ENCODE measurements at regions not wholly inside any gene's neighbourhood (a gene's known extent, or its start where the extent isn't known, plus 50 kb on each side); places are given as distances from the start of the nearest gene placed in this dataset.

DNA sequence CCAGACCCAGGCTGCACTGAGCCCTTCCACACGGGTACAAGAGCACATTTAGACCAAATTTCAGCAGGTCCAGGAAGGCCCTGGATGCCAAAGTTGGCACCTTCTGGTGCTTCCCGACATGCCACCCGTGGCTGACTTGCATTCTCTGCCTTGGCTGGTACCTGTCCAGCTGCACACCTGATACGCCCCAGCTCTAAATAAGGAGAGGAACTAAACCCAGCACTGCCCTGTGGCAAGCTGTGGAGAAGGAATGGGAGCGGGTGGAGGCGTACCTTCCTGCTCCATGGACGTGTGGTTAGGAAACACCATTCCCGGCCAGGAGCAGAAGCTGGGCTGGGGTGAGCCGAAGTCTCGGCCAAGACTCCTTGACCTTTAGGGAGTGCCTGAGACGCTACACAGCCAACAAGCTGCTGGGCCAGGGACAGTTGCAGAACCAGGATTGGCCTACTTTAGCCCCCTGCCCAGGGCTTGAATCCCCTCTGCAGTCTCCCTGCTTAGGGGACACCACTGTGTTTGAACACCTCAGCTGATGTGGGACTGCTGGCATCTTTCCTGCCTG, 86.5 kb upstream of the TAF1B start:
- no peak for DNase-seq (ENCODE audit: low read depth in 2 of 2)

DNA sequence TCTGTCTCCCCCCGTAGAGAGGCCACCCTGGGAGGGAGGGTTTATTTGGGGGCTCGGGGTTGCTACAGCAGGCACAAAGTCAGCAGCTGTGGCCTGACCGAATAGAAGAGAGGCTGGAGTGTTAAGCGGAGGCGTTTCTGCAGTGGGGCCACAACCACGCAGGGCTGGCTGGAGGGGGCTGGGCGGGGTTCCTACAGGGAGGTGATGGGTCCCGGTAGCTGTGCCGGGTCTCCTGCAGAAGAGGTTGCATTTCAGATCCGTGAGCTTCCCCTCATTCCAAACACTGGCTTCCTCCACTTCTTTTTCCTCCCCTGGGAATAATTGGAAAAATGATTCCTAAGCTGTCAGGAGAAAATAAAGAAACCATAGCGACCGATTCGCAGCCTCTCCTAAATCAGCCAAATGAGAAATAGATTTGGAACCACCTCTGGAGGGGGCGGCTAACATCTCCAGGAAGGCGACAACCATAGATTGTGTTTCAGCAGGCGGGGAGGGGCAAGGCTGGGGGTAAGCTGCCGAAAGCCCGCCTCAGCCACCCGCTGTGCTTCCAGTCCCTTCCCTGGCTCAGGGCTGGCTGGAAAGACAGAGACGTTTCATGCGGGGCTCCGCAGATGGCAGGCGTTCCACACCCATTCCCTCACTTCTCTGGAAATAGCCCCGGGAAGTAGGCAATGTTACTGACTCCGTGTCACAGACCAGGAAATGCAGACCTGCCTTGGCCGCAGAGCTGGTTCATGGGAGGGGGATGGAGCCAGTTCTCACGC, 85.6 kb upstream of the TAF1B start:
- DNase-seq (ENCODE audit: low read depth in 2 of 2): no peak

DNA sequence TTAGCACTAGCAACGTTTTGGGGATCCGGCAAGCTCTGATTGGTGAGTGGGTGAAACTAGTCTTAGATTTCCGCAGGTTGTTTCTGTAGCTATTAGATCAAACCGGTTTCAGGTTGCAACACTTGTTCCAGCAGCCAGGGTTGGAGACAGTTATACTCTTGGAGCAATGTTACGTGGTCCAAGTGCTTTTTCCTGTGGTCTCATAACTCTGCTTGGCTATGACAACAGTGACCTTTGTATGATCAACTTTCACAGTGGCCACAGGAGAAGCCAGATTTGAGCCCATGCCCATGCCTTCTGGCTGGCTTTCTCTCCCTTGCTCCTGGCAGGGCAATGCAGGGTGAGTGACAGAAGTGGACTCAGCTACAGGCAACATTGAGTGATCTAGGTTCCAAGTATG, 84.5 kb upstream of the TAF1B start:
- no peak for DNase-seq (ENCODE audit: low read depth in 2 of 2)

- no peak for DNase-seq (ENCODE audit: low read depth in 2 of 2)
Observed at GRCh38 chr2:9760069-9760901, 83.0 kb upstream of the TAF1B start.

DNA sequence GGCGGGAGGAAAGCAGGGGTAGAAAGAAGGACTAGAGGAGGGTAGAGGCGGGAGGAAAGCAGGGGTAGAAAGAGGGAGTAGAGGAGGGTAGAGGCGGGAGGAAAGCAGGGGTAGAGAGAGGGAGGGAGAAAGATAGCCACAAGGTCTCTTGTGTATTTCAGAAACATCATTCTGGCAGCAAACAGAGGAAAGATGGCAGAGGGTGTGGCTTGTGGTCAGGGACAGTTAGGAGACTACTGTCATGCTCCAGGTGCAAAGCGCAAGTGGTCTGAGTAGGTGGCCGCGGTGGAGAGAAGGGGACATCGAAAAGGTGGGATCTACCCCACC, 82.4 kb upstream of the TAF1B start:
- no peak for DNase-seq (ENCODE audit: low read depth in 2 of 2)

- DNase-seq (ENCODE audit: low read depth in 2 of 2): no peak
Observed at GRCh38 chr2:9761577-9761976, 81.7 kb upstream of the TAF1B start.

DNA sequence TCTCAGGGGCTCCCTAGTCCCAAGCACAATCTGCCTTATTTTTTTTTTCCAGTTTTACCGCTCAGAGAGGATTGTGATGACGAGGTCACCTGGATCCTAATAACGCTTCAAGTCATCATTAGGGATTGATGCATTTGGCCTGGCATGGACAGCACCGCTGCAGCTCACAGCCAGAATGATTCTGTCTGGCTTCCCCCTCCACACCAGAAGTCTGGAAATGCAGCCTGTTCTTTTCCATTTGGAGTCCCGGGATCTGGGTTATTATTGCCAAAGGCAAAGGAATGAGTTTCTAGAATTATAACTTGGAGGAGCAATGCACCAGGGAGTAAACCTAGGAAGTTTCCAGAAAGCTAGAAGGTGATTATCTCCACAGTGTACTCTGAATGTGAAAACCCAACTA, 81.1 kb upstream of the TAF1B start:
- DNase-seq (ENCODE audit: low read depth in 2 of 2): no peak

DNA sequence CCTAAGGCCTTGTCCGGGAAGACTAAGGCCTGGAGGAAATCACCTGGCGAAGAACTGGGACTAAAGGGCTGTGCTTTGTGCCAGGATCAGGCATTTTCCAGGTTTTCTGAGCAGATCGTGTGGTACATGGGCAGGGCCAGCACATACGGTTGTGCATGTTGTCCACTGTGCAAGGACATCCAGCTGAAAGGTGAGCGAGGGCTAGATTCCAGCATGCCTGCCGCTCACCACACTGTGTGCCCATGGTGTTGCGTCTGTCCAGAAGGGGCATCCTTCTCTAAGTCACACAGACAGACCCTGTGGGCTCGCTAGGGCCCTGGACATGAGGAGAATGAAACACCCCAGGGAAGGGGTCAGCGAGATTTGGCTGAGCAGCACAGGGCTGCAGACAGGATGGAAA, 80.3 kb upstream of the TAF1B start:
- no peak for DNase-seq (ENCODE audit: low read depth in 2 of 2)

GRCh38 chr2:9763356-9764152, 79.7 kb upstream of the TAF1B start:
- no peak for DNase-seq (ENCODE audit: low read depth in 2 of 2)

DNA sequence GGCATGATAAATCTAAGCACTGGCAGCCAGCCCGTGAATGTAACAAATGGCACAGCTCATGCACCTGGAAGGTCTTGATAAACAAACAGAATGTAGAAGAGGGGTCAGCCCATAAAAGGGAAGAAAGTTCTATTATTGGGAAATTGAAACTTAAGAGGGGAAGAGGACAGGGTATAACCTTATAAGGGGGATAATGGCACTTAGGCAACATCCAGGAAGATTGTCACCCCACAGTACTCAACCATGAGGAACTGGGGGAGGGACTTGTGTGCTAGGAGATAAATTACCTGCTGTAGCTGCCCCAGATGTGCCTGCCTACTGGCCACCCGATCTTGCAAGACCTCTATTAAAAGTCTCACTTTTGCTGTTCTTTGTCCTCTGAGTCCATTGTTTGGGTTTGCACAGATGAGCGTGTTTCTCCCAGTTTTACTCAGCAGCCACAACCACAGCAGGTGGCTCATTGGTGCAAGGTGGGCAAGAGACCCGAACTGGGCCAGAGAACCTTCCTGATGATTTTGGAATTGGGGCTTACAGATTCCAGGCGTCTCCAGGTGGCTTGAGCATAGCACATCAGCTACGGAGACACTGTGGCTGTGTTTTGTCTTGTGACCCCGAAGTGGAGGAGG, 79.0 kb upstream of the TAF1B start:
- DNase-seq (ENCODE audit: low read depth in 2 of 2): no peak

DNA sequence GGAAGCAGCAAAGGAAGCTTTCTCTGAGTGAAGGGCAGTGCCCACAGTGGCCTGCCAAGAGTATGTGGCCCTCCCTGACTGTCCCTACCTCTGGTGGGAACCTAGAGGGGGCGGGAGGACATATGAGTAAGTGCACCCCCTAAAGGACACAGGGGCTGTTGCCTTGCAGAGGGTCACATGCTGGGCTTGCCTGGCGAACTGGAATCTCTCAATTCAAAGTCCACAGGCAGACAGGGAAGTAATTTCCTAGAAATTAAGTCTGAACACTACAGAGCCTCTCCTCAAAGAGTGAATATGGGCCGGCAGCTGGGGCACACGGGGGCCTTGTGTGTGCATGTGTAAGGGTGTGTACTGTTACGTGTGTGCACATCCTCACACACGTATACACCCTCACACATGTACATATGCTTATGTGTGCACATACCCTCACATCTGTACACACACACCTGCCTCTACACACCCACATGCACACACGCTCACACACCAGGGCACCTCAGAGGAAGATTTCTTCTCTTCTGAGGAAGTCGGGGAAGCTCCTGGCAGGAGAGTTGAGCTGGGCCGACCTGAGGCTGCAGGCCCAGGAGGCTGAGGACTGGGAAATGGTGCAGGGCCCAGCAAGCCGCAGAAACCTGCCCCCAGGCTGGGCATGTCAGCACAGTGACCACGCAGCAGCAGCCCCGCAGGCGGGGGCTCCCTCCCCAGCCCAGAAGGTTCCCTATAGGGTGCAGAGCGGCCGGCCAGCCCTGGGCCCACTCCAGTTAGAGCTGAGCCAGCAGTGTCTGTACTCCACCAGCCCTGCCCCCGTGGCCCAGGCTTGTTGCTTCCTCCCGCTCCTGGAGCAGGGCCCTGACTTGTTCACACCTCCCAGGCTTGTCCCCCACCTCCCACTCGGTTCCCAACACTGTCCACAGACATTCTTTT, 77.4 kb upstream of the TAF1B start:
- DNase-seq (ENCODE audit: low read depth in 2 of 2): no peak

DNA sequence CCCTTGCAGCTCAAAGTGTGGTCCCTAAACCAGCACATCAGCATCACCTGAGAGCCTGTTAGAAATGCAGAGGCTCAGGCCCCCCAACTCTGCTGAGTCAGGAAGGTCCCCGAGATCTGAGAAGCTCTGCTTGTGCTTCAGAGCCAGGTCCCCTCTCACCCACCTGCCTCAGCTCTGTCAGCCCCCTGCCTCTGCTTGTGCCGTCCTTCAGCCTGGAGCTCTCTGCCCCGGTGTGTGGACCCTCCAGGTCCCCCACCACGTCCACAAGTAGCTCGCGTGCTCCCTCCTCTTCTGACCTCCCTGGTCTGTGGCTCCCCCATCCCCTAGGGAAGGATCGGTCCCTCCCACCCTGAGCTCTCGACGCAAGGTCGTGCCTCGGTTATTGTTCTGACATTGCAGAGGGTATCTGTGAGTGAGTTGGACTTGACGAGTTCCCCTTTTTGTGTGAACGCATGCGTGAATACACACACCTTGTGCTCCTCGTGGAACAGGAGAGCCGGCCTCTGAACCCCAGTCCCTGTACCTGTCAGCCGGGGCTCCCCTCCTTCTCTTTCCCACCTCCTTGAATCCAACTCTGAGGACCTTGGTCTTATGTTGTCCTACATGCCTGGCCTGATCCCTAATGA, 75.5 kb upstream of the TAF1B start:
- DNase-seq (ENCODE audit: low read depth in 2 of 2): no peak

DNA sequence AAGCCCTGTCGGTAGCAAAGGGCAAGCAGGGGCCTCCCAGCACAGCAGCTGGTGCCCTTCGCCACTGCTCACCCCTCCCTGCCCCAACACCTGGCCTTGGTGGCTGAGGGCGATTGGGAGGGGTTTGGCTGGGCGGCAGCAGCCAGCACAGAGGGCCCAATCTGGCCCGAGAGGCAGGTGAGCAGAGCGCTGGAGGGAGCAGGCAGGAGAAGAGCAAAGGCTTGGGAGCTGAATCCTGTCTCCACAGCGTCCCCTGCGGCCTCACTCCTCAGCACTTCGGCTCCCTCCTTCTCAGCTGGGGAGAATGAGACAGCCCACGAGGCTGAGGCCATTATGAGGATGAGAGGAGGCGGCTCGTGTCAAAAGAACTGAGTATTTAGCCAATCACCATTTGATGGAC, 74.9 kb upstream of the TAF1B start:
- DNase-seq (ENCODE audit: low read depth in 2 of 2): no peak

DNA sequence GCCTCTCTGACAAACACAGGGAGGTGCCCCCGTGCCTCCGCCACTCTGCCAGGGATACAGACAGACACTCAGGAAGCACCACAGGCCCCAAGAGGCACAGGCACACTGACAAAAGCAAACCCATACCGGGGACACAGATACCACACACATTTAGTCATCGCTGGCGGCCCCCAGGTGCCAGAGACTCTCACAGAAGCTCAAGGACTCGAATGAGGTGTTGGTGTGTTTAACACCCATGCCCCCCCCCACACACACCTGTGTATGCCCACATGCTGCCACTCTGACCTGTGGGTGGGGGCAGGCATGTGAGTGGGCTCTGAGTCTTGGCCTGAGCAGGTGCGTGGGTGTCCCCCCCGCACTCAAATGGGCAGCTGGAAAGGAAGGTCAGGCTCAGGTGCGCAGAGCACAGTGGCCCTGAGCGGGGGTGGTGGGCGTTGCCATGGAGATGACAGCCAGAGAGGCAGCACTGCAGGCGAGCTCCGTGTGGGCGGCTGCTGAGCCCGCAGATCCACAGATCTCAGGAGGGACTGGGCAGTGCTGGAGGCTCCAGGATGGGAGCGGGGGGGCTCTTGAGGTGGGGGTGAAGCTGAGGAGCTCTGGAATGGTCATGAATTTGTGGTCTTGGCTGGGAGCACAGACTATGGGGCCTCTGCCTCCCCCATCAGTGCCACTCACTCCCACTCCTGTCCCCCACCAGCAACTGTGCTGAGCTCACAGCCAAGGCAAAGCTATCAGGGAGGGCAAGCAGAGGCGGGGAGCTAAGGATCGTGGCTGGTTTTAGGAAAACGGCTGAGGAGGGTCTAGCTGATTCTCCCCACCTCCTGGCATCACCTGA, 73.9 kb upstream of the TAF1B start:
- DNase-seq (ENCODE audit: low read depth in 2 of 2): no peak

DNA sequence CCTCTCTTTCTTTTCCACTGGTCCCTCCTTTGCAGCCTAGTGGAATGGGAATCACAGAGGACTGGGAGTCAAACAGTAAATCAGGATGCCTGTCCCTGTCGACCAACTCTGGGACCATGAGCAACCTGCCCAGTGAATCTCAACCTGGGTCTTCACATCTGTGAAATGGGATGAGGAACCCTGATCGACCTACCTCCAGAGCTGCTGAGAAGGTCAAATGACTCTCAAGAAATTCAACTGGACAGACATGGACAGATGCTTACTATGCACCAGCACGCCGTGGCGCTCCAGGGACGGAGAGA, 73.3 kb upstream of the TAF1B start:
- no peak for DNase-seq (ENCODE audit: low read depth in 2 of 2)

DNA sequence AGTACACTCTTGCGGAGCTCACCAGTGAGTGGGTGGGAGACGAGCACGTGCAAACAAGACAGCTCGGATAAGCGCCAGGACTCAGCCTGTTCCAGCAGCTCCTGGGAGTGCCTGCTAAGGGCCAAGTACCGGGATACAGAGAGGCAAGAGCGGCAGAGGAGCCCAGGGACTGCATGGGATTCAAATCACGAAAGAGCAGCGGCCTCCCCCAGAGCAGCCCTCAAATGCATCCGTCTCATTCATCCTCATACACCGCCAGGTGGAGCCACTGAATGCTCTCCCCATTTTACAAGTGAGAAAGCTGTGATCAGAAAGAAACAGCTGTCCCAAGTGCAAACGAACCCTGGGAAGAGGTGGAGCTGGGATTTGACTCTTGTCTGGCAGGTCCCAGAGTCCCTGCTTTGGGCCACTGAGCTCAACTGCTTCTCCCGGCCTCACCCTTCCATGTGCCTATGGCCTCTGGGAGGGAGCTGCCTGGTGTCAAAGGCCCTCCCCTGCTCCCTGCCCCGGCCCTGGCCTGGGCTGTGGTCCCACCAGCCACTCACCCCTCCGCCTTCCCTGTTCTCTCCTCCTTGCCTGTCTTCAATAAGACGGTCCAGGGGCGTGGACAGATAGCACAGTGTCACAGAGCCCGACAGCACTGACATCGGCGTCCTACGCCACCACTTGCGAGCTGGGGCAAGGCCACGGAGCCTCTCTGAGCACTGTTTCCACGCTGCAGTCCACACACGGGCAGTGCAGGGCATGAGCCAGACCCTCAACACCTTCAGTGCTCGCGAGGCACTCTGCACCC, 72.8 kb upstream of the TAF1B start:
- DNase-seq (ENCODE audit: low read depth in 2 of 2): peak in 1 of 2 donors; percentile 30

- DNase-seq (ENCODE audit: low read depth in 2 of 2): no peak
Observed at GRCh38 chr2:9771101-9771449, 72.2 kb upstream of the TAF1B start.

GRCh38 chr2:9771481-9772017, 71.7 kb upstream of the TAF1B start:
- DNase-seq (ENCODE audit: low read depth in 2 of 2): no peak

Measured in stimulated activated CD8-positive, alpha-beta memory T cell treated with anti-CD3 and anti-CD28 coated beads, Interleukin-2, amount 100 ng/mL, for 1 hour (primary cell).